C1 segment of cervical spinal cord (tissue), 14 donors: ENCODE measurements at regions not wholly inside any gene's neighbourhood (a gene's known extent, or its start where the extent isn't known, plus 50 kb on each side); places are given as distances from the start of the nearest gene placed in this dataset.
"Not testable (repeated sequence)": the region's sequence is repeated elsewhere in the genome, so short reads cannot be mapped to it uniquely, and the experiment has no call there.

Source experiments
- DNase-seq, 14 donors: peaks; one replicate each; lab custom pipeline; 2025; lab: John Stamatoyannopoulos, UW

DNA sequence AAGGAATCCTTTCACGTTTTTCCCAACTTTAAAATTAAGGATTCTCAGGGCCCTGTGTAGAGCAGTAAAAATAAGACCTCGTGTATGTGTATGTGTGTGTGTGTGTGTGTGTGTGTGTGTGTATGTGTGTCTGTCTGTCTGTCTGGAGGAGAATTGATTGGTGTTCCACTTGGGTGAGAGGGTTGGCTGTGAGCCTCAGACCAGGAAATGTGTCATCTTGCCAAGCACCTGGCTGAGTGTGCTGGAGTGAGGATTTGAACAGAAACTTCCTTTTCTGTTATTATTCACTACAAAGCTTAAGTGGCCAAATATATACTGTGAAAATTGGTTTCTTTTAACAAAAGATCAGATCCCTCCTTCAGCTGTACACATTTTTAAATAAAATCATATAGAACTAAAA is 103.6 kb upstream of the NUDT6 start:
- DNase-seq = not testable (repeated sequence)

DNA sequence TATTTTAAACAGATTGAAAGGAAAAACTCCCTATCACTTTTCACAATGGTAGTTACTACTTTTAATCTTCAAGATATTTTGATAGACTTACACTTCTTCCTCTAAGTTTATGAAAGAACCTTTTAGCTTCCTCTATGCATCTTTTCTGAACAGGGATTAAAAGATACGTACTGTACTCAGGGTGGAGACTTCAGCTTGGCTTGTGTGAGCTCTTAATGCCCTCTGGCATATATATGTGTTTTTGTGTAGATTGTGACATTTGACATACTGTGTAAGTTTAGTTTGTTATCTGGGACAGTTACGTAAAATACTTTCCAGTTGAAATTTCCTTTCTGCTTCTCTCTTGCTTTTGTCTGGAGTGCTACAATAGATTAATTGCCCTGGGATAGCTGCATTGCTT is 109.3 kb upstream of the NUDT6 start:
- DNase-seq = no peak

DNA sequence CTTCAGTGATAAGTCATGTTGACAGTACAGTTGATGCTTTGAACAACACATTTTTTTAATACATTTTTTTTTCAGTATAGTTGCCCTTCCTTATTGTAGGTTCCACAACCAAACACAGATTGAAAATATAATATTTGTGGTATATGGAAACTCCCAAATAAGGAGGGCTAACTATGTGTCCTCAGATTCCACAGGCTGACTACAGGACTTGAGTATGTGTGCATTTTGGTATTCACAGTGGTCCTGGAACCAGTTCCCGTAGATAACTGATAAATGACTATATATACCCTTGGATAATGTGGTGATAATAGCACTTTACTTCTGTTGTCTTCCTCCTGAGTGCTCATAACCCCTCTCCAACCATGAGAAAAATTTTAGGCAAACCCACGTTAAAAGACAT is 111.6 kb upstream of the NUDT6 start:
- DNase-seq = no peak

DNA sequence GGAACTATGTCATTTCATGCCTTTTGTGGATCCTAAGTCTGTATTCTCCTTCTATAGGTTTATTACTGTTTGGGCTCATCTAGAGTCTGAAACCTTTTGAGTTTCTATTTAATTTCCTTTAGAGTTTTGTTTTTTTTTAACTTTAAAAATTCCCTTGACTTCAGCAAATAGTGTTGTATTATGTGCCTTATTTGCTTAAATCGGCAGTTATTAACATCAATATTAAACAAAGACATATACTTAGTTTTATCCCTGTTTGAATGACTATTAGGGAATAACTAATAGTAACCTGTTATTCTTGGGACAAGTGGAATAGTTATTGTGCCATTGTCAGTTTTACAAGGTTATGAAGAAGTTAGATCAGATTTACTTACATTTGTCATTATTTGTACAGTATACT is 112.8 kb upstream of the NUDT6 start:
- no peak for DNase-seq

- DNase-seq = no peak
Measured at GRCh38 chr4:123037804-123038203, 115.4 kb upstream of the NUDT6 start.

GRCh38 chr4:123042095-123042494 is 119.7 kb upstream of the NUDT6 start:
- no peak for DNase-seq

- DNase-seq = no peak
Measured at GRCh38 chr4:123043013-123043412, 120.6 kb upstream of the NUDT6 start.

GRCh38 chr4:123043793-123044425 is 121.5 kb upstream of the NUDT6 start:
- no peak for DNase-seq

DNA sequence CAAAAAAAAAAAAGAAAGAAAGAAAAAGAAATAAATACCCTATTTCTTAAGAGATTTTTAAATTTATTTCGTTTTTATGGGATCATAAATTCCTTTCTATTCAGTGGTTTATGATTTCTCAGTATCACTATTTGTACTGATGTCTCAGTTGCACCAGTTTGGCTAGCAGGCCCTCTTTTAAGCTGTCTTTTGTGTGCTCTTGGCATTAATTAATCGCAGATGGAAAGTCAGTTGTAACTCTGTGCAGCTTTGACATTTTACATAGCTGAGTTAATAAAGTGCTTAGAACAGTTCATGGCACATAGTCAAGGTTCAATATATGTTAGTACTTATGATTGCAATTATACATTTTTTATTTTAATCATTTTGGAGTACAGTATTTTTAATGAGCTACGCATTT is 123.7 kb upstream of the NUDT6 start:
- DNase-seq = no peak

DNA sequence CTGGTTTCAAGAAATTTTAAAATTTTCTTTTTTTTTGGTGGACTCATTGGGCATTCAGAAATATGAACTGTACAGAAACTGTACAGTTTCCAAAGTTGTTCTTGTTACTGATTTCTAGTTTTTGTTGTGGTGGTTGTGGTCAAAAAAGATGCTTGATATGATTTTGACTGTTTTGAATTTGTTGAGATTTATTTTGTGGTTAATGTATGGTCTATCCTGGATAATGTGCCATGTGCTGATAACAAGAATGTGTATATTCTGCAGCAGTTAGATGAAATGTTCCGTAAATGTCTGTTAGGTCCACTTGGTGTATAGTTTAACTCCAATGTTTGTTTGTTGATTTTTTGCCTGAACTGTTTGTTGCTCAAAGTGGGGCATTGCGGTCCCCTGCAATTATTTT is 127.6 kb upstream of the NUDT6 start:
- no peak for DNase-seq

DNA sequence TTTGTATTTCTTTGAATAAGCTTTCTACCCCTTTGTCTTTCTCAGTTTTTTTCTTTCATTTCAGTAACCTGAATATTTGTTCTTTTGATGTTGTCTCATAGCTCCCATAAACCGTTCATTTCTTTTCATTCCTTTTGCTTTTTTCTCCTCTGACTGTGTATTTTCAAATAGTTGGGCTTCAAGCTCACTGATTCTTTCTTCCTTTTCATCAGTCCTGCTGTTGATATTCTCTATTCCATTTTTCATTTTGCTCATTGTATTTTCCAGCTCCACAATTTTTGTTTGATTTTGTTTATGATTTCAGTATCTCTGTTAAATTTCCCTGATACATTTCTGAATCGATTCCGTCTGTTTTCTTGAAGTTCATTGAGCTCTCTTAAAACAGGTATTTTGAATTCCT is 129.6 kb upstream of the NUDT6 start:
- no peak for DNase-seq

DNA sequence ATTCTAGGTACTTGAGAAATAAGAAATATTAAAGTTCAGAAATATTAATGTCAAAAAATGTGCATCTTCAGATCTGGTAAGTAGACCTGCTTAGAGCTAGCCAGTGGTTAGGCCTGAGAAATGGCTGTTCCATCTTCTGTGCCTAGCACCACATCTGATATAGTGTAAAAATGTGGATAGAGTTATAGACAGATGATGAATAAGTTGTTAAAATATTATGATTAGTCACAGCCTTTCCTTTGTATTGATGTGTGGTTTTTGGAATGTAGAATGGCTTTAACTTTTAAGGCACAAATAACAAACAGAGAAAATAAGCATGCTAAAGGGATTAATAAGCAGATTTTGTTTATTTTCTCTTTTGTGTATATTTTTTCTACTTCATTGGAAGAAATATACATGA is 133.5 kb upstream of the NUDT6 start:
- DNase-seq = no peak

DNA sequence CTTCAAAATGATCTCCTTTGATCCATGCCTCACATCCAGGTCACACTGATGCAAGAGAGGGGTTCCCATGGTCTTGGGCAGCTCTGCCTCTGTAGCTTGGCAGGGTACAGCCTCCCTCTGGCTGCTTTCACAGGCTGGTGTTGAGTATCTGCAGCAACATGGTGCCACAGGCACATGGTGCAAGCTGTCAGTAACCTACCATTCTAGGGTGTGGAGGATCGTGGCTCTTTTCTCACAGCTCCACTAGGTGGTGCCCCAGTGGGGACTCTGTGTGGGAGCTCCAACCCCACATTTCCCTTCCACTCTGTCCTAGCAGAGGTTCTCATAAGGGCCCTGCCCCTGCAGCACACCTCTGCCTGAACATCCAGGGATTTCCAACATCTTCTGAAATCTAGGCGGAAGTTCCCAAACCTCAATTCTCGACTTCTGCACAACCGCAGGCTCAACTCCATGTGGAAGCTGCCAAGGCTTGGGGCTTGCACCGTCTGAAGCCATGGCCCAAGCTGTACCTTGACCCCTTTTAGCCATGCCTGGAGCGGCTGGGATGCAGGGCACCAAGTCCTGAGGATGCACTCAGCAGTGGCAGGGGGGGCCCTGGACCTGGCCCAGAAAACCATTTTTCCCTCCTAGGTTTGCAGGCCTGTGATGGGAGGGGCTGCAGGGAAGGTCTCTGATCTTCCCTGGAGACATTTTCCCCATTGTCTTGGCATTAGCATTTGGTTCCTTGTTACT is 137.8 kb upstream of the NUDT6 start:
- DNase-seq = no peak

DNA sequence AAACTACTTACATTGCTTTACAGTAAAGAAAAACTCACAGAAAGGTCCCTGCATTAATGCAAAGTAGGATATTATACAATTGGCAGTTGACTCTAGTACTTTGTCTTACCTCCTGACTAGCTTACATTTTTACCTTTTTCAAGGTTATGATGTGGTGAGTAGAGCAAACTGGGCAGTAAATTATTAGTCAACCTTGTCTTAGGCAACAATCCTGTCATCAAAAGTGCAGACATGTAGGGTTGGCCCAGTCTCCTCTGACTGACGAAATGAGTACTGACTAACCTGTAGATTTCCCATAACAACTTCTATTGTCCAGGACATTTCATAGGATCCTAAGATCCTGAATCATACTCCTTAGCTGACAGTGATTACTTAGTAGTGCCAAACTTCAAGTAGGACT is 142.0 kb upstream of the NUDT6 start:
- DNase-seq = no peak

- DNase-seq = no peak
Measured at GRCh38 chr4:123068081-123068480, 145.7 kb upstream of the NUDT6 start.

GRCh38 chr4:123072060-123072459 is 149.7 kb upstream of the NUDT6 start:
- DNase-seq = no peak

GRCh38 chr4:123073650-123074049 is 151.3 kb upstream of the NUDT6 start:
- no peak for DNase-seq

DNA sequence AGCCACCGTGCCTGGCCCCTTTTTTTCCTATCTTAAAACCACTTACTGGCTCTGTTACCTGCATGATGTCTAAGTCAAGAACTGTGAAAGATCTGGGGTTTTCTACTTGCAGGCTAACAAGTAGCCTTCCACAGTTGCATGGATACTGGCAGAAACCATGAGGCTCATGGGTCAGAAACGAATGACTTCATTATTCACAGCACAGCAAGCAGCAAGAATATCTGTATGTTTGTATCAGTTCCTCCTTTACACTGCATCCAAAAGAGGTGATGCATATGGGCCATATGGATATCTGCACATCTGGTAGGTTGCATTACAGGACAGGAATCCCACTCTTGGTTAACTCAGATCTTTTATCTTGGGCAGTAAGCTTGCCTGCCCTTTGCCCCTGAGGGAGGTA is 154.9 kb upstream of the NUDT6 start:
- DNase-seq = no peak

DNA sequence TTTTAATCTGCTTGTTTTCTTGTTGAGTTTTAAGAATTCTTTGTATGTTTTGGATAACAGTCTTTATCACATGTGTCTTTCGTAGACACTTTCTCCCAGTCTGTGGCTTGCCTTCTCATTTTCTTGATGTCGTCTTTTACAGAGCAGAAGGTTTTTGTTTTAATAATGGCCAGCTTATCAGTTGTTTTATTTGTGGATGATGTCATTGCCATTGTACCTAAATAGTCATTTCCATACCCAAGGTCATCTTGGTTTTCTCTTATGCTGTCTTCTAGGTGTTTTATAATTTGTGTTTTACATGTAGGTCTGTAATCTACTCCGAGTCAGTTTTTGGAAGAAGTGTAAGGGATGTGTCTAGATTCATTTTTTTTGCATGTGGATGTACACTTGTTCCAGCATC is 159.6 kb upstream of the NUDT6 start:
- no peak for DNase-seq

DNA sequence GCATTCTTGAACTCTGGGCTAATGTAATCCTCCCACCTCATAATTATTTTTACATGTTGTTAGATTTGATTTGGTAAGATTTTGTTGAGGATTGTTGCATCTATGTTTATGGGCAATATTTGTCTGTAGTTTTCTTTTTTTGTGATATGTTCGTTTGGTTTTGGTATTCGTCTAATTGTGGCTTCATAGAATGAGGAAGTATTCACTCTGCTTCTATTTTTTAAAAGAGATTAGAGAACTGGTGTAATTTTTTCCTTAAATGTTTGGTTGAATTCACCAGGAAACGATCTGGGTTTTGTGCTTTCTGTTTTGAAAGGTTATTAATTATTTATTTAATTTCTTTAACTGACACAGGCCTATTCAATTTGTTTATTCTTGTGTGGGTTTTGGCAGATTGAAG is 161.2 kb upstream of the NUDT6 start:
- DNase-seq = no peak

GRCh38 chr4:123088501-123088900 is 166.1 kb upstream of the NUDT6 start:
- no peak for DNase-seq

- no peak for DNase-seq
Measured at GRCh38 chr4:123090886-123091285, 168.5 kb upstream of the NUDT6 start.

GRCh38 chr4:123092586-123092985 is 170.2 kb upstream of the NUDT6 start:
- DNase-seq = no peak

DNA sequence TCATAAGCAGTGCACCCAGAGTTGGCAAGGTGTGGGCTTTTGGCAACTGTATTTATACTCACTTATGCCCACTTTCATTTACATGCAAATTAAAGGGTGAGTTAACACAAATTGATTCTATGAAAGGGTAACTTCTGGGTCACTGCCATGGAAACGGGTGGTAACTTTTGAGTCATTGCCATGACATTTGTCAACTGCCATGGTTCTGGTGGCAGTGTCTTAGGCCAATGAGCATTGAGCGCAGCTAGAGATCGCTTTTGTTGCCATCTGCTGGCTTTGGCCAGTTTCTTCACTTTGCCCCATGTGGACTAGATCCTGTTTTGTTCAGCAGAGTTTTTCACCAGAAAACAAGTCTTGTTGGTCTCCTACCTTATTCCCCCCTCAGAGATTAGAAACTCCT is 170.8 kb upstream of the NUDT6 start:
- DNase-seq = no peak
